NT2/D1 (cell line): ENCODE measurements at regions not wholly inside any gene's neighbourhood (a gene's known extent, or its start where the extent isn't known, plus 50 kb on each side); places are given as distances from the start of the nearest gene placed in this dataset.

Experiments
- DNase-seq: peaks from one replicate; pipeline ENCODE4 v3.0.0-alpha.2; 2011; ENCODE audit warnings: low read depth, low spot score
- H3K27me3 ChIP-seq: 2 replicates; pipeline ENCODE4 v1.6.0; 2011; ENCODE audit warnings: mild to moderate bottlenecking; ENCODE audit not compliant: insufficient read length, insufficient read depth
- H3K36me3 ChIP-seq: 2 replicates; pipeline ENCODE4 v1.6.1; 2011; ENCODE audit warnings: mild to moderate bottlenecking, low read length, mixed read lengths; ENCODE audit not compliant: insufficient read depth, insufficient read length
- H3K4me1 ChIP-seq: 2 replicates; pipeline ENCODE4 v1.5.1; 2011; ENCODE audit not compliant: insufficient read depth, insufficient read length
- H3K4me3 ChIP-seq: 2 replicates; pipeline ENCODE4 v1.5.1; 2011; ENCODE audit warnings: low read depth; ENCODE audit not compliant: insufficient read length
- H3K9ac ChIP-seq: 2 replicates; pipeline ENCODE4 v1.6.0; 2011; ENCODE audit warnings: low read depth; ENCODE audit not compliant: insufficient read length
- H3K9me3 ChIP-seq: 2 replicates; pipeline ENCODE4 v1.5.1; 2011; ENCODE audit warnings: mild to moderate bottlenecking, low read length; ENCODE audit not compliant: insufficient read depth
- SUZ12 ChIP-seq: IDR thresholded peaks from 2 replicates; pipeline ENCODE4 v1.6.1; 2011; ENCODE audit not compliant: insufficient read length, insufficient read depth; ENCODE audit errors: extremely low read depth
- YY1 ChIP-seq: IDR thresholded peaks from 2 replicates; pipeline ENCODE4 v1.6.1; 2011; ENCODE audit not compliant: insufficient read length, insufficient read depth
- ZNF274 ChIP-seq: IDR thresholded peaks from 2 replicates; pipeline ENCODE4 v1.6.1; 2011; ENCODE audit warnings: mild to moderate bottlenecking, low read depth, low read length

DNA sequence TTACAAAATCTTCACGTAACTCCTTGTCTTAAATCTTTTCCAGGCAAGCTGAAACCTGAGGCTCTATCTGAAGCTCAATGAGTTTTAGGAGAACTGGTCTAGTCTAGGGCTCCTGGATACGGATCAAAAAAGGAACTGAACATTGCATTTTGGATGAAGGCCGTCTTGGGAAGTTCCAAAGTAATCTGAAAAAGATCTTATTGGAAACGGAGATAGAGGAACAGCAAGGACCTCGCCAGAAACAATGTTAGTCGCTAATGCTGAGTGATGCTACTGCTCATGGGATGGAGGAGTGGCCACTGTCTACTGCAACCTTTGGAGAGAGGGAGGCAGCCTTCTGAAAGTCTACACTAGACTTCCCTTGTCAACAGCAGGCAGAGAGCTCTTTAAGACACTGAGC lies 91.4 kb upstream of the ATXN1 start:
- H3K4me3 ChIP-seq: no peak overlapping the region
- DNase-seq: no peak
- no peak overlapping the region for H3K9ac ChIP-seq
- no peaks in the 10 kb centered on the region for H3K4me1 ChIP-seq
- no peaks in the 10 kb centered on the region for H3K27me3 ChIP-seq
- no peaks in the 10 kb centered on the region for H3K36me3 ChIP-seq
- TF ChIP-seq YY1: no peak
- TF ChIP-seq ZNF274: no peak
- no peak for TF ChIP-seq SUZ12
- H3K9me3 ChIP-seq: no peaks in the 10 kb centered on the region

DNA sequence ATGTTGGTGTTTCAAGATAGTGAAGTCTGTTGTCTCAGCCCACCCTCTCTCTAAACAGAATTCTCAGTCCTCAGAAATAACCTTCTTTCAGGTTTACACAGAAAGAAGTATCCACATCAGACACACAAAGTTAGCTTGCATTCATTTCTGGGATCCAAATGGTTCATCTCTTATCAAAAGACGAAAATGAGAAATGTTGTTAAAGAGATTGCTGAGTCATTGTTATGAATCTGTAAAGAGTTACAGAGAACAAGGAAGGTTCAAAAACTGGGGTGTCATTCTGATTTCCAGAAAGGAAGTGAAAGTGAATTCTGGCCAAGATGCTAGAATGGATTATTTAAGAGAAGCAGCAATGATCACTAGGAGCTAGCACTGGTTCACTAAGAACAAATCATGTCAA lies 90.5 kb upstream of the ATXN1 start:
- TF ChIP-seq YY1: no peak
- TF ChIP-seq SUZ12: no peak
- Histone ChIP-seq H3K9me3 (no peaks in the 10 kb centered on the region), H3K4me1 (no peaks in the 10 kb centered on the region), H3K9ac (no peak overlapping the region), H3K4me3 (no peak overlapping the region), H3K27me3 (no peaks in the 10 kb centered on the region), H3K36me3 (no peaks in the 10 kb centered on the region)
- no peak for DNase-seq

DNA sequence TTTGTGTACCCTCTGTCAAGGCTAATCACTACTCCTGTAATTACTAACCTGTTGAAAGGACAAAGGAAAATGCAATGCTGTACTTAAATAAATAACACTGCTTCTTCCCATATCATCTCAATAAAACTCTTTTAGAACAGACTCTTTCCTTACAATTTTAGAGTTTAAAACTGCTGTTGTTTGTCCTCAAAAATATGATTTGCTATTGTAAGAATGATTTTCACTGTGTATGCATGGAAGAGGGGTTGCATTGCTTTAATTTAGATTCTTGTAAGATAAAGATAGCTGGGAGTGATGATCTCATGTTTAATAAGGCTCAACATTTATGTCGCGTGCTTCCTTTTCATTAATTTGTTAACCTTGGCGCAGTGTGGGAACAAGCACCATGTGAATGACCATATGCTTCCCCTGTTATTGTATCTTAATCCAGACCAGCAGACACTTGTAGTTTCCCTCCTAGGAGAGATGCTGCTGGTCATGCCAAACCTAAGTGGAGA lies 89.8 kb upstream of the ATXN1 start:
- Histone ChIP-seq H3K36me3 (no peaks in the 10 kb centered on the region), H3K4me1 (no peaks in the 10 kb centered on the region)

GRCh38 chr6:16850681-16851026 lies 89.4 kb upstream of the ATXN1 start:
- no peak for TF ChIP-seq SUZ12
- no peak for TF ChIP-seq ZNF274
- TF ChIP-seq YY1: no peak
- no peak overlapping the region for H3K9ac ChIP-seq
- H3K27me3 ChIP-seq: no peaks in the 10 kb centered on the region
- no peaks in the 10 kb centered on the region for H3K36me3 ChIP-seq
- no peaks in the 10 kb centered on the region for H3K9me3 ChIP-seq
- H3K4me1 ChIP-seq: no peaks in the 10 kb centered on the region
- DNase-seq: no peak
- H3K4me3 ChIP-seq: no peak overlapping the region

More for the DNA sequence above, 89.8 kb upstream of the ATXN1 start:
- no peaks in the 10 kb centered on the region for H3K27me3 ChIP-seq
- no peak overlapping the region for H3K9ac ChIP-seq
- no peak for DNase-seq
- H3K9me3 ChIP-seq: no peaks in the 10 kb centered on the region
- TF ChIP-seq YY1 (no peak), SUZ12 (no peak), ZNF274 (no peak)
- H3K4me3 ChIP-seq: no peak overlapping the region

DNA sequence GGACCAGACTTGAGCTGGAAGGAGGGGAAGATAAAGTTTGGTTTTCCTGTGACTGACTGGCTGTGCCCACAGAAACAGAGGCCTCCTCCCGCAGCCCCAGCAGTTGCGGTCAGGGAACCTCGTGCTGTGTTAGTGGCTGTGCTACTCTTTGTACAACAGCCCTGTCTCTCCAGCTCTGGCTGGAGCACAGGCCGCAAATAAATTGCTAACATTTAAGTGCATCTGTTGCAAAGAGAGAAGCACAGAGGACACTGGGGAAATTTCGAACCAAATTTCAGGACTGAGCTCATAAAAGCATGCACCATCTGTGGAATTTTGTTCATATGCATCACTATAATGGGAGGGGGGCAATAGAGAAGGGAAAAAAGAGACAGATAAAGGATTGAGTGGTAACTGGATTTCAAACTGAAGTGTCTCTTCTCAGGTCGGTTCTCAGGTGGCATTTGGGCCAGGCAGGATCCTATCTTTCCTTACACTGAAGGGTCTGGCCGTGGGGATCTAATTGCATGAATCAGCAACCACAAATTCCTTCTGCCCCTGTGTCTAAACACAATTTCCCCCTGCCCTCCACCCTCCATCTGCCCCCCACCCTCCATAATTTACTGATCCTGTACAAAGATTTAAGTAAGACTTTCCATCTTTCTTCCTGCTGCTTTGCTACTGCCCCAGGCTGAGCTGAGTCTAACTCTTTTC lies 88.9 kb upstream of the ATXN1 start:
- no peak for DNase-seq
- no peak for TF ChIP-seq SUZ12
- TF ChIP-seq ZNF274: no peak
- no peak for TF ChIP-seq YY1
- H3K9ac ChIP-seq: no peak overlapping the region

GRCh38 chr6:16849280-16849987 lies 88.2 kb upstream of the ATXN1 start:
- Histone ChIP-seq H3K4me3 (no peak overlapping the region), H3K27me3 (no peaks in the 10 kb centered on the region), H3K9ac (no peak overlapping the region), H3K9me3 (no peaks in the 10 kb centered on the region), H3K36me3 (no peaks in the 10 kb centered on the region), H3K4me1 (no peaks in the 10 kb centered on the region)
- DNase-seq: no peak
- TF ChIP-seq YY1: no peak
- no peak for TF ChIP-seq ZNF274
- TF ChIP-seq SUZ12: no peak

More for the DNA sequence above, 88.9 kb upstream of the ATXN1 start:
- H3K9me3 ChIP-seq: no peaks in the 10 kb centered on the region
- H3K36me3 ChIP-seq: no peaks in the 10 kb centered on the region
- no peaks in the 10 kb centered on the region for H3K27me3 ChIP-seq
- H3K4me3 ChIP-seq: no peak overlapping the region
- no peaks in the 10 kb centered on the region for H3K4me1 ChIP-seq

- Histone ChIP-seq H3K9ac (no peak overlapping the region), H3K4me3 (no peak overlapping the region), H3K4me1 (no peaks in the 10 kb centered on the region), H3K9me3 (no peaks in the 10 kb centered on the region), H3K27me3 (no peaks in the 10 kb centered on the region), H3K36me3 (no peaks in the 10 kb centered on the region)
- no peak for DNase-seq
- TF ChIP-seq SUZ12: no peak
- TF ChIP-seq ZNF274: no peak
- TF ChIP-seq YY1: no peak
Measured at GRCh38 chr6:16846399-16846778, 85.1 kb upstream of the ATXN1 start.
